HG02852 (cell line): ENCODE measurements at regions not wholly inside any gene's neighbourhood (a gene's known extent, or its start where the extent isn't known, plus 50 kb on each side); places are given as distances from the start of the nearest gene placed in this dataset.
"Not testable (repeated sequence)": the region's sequence is repeated elsewhere in the genome, so short reads cannot be mapped to it uniquely, and the experiment has no call there.

ENCODE experiments used
- ATAC-seq: cut with Tn5 transposase; IDR thresholded peaks from one replicate; pipeline ENCODE4 v1.9.1; 2021; ENCODE audit warnings: mild to moderate bottlenecking, moderate library complexity; ENCODE audit not compliant: unreplicated experiment

DNA sequence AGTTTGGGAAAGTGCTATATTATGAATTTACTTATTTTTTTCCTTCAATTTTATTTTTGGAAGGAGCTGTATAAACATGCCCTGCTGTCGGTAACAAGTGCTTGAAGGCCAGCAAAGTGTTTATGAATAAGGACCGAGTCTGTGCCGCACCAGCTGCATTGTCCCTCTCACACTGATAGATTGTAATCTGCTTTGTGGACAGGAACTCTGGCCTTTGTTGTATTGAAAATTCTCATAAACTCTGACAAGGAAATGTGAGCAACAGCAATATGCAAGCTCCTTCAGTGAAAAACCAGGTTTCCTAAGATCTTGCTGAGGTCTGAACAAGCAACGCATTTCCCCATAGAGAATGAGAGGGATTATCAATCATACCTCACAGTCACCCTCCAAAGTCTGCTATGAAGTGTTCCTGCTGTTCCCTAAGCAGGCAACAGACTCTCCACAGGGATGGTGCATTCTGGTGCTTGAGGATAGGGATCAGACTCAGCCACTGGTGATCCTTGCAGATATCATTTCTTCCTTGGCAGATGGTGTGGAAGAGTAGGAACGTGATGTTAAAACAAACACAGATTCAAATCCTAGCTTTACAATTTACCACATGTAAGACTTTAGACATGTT is 109.6 kb downstream of the KCNJ2 start:
- no peak for ATAC-seq

DNA sequence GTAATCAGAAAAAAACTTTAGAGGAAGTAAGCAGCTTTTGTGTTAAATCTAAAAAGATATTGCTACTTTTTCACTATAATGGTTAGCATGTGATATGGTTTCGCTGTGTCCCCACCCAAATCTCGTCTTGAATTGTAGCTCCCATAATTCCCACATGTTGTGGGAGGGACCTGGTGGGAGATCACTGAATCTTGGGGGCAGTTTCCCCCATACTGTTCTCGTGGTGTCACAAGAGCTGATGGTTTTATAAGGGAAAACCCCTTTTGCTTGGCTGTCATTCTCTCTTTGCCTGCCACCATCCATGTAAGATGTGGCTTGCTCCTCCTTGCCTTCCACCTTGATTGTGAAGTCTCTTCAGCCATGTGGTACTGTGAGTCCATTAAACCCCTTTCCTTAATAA is 117.1 kb downstream of the KCNJ2 start:
- ATAC-seq, result no peak

GRCh38 chr17:70288540-70289290 is 119.4 kb downstream of the KCNJ2 start:
- no peak for ATAC-seq

DNA sequence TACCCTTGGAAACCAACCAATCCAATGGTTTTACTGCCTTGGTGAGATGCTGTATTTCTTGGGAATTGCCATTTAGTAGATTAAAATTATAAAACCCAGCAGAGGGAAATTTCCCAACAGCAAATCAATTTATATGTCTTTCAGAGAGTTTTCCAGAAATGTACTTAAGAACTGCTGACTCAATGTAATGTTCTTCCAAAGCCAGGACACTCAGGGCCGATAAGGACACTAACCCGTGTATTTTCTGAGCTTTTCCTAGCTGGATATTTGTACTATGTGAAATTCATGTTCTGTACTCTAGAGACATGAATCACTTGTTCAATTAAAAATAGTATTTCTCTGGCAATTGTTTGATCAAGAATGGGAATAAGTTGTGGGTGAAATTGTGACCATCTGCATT is 121.4 kb downstream of the KCNJ2 start:
- ATAC-seq, result no peak

GRCh38 chr17:70292366-70292765 is 123.0 kb downstream of the KCNJ2 start:
- ATAC-seq, result no peak

- not testable (repeated sequence) for ATAC-seq
Observed at GRCh38 chr17:70293564-70294310, 124.4 kb downstream of the KCNJ2 start.

GRCh38 chr17:70295329-70295728 is 126.0 kb downstream of the KCNJ2 start:
- ATAC-seq, result no peak

DNA sequence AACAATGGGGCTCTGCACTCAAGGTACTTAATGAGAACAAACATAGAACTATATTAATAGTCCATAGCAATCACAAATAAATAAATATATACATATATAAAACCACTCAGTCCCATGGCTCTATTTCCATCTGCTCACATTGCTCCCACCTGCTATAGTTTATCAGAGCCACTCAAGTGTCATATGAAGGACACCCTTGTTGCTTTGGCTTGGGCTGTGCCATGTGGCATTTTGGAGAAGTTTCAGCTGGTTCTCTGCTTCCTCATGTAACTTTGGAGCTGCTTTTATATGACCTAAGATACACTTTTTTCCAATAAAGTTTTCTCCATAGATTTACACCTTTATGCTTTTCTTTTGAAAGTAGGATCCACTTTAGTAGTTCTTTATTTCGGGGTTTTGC is 126.4 kb downstream of the KCNJ2 start:
- no peak for ATAC-seq

DNA sequence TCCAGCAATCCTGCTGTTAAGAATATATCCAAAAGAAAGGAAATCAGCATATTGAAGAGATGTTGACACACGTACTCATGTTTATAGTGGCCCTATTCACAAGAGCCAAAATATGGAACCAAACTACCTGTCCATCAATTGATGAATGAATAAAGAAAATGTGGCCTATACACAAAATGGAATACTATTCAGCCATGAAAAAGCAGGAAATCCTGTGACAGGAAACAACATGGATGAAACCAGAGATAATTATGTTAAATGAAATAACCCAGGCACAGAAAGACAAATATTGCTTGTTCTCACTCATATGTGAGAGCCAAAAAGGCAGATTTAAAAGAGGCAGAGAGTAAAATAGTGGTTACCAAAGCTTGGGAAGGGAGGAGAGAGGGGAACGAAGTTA is 127.1 kb downstream of the KCNJ2 start:
- ATAC-seq, result no peak

GRCh38 chr17:70297397-70297796 is 128.1 kb downstream of the KCNJ2 start:
- no peak for ATAC-seq

DNA sequence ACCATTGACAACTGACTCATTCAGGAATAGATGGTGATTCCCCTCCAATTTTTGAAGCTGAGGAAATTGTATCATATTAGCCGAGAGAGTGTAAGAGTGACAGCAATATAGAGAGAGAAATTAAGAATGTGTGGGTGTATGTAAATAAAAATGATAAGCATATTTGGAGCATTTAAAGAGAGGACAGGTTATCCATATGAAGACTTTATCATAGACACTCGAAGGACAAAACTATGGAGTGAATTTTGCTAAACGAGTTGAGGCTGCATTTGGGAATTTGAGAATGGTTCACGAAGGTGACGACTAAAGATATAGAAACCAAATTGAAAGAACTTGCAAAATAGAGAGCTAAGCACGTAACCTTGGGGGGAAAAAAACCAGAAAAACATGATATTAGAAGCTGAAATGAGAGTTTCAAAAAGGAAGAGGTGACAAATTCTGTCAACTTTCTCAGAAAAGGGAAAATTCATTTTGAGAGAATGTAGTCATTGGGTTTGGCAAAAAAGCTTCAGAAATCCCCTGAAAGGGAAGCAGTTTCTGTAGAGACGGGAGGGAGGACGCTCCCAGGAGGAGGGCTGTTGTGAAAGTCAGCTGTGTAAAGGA is 129.7 kb downstream of the KCNJ2 start:
- ATAC-seq, result peak; percentile 72

GRCh38 chr17:70307430-70308225 is 138.3 kb downstream of the KCNJ2 start:
- ATAC-seq, result no peak

GRCh38 chr17:70308618-70309017 is 139.3 kb downstream of the KCNJ2 start:
- no peak for ATAC-seq

GRCh38 chr17:70310221-70310672 is 140.9 kb downstream of the KCNJ2 start:
- no peak for ATAC-seq

- no peak for ATAC-seq
Observed at GRCh38 chr17:70313086-70313852, 143.9 kb downstream of the KCNJ2 start.

- no peak for ATAC-seq
Observed at GRCh38 chr17:70314096-70314495, 144.8 kb downstream of the KCNJ2 start.

DNA sequence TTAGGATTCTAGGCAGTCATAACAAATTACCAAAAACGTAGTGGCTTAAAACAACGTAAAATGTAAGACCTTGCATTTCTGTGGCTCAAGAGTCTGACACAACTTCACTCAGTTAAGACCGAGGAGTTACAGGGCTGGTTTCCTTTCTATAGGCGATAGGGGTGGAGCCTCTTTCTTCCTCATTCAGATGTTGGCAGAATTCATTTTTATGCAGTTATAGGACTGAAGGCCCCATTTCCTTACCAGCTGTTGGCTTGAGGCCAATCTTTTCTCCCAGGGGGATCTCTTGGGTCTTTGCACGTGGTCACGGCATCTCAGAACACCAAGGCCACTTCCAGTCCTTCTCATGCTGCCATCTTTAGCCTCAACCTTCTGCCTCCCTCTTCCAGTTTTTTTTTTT is 145.2 kb downstream of the KCNJ2 start:
- ATAC-seq, result no peak

DNA sequence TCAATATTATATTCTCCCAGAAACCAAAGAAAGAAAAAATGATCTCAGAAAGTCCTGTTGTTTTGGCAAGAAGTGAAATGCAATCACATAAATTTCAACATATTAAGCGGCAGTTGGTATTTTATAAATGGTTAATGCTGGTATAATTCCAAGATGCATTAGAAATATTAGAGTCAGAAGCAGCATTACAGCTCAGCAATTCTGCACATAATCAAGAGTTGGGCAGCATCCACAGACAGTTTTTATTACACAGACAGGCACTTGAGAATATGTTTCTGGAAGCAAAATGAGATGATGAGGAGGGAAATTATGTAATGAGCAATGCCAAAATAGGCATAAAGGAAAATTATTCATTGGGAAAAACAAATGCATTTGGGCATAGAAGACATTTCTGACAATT is 148.1 kb downstream of the KCNJ2 start:
- ATAC-seq, result no peak

DNA sequence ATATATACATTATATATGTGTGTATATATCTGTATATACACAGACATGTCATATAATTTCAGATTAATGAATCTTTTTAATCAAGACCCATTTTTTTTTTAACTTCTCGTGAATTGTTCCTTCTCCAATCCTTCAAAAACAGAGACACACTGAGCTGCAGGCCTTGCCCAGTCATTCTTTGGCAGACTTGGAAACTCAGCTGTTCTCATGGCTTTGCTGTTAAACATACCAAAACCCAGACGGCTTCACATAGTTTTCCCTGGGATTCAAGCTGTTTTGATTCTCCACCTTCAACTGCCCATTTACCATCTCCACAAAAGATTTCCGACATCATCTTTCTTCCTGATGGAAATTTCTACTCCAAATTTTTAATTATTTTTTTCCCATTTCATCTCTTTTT is 148.7 kb downstream of the KCNJ2 start:
- no peak for ATAC-seq

DNA sequence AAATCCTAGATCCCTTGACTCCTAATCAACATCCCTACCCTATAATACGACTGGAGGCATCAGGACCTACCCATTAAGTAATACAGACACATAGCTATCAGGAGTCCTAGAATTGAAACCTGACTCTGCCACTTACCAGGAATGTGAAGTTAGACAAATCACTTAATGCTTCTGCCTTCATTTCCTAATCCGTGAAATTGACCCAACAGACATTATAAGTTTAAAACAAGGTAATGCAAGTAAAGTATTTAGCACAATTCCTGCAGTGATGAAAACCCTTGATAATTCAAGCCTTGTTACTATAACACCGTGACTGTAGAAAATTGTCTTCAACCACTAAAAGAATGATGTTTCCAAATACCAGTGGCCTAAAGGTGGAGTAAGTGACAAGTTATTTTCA is 150.2 kb downstream of the KCNJ2 start:
- no peak for ATAC-seq
